ENCODE measurements at regions not wholly inside any gene's neighbourhood (a gene's known extent, or its start where the extent isn't known, plus 50 kb on each side); places are given as distances from the start of the nearest gene placed in this dataset.

GRCh38 chr3:117302428-117302827 is 592.8 kb downstream of the TUSC7 start:
- no peaks in the 10 kb centered on the region for H3K27me3 ChIP-seq (ENCODE audit: low read depth)
- no peaks in the 10 kb centered on the region for H3K4me1 ChIP-seq
- intact Hi-C loops (cut with DNase I): no loop called here
- ATAC-seq: no peak
- H3K36me3 ChIP-seq: no peaks in the 10 kb centered on the region
- TF ChIP-seq, protein P1, sequence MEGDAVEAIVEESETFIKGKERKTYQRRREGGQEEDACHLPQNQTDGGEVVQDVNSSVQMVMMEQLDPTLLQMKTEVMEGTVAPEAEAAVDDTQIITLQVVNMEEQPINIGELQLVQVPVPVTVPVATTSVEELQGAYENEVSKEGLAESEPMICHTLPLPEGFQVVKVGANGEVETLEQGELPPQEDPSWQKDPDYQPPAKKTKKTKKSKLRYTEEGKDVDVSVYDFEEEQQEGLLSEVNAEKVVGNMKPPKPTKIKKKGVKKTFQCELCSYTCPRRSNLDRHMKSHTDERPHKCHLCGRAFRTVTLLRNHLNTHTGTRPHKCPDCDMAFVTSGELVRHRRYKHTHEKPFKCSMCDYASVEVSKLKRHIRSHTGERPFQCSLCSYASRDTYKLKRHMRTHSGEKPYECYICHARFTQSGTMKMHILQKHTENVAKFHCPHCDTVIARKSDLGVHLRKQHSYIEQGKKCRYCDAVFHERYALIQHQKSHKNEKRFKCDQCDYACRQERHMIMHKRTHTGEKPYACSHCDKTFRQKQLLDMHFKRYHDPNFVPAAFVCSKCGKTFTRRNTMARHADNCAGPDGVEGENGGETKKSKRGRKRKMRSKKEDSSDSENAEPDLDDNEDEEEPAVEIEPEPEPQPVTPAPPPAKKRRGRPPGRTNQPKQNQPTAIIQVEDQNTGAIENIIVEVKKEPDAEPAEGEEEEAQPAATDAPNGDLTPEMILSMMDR (IDR thresholded peaks at IDR 0.05): no peak
- no peak for DNase-seq
- no peak overlapping the region for H3K4me3 ChIP-seq
- no peaks in the 10 kb centered on the region for H3K9me3 ChIP-seq
- no peak overlapping the region for H3K27ac ChIP-seq

DNA sequence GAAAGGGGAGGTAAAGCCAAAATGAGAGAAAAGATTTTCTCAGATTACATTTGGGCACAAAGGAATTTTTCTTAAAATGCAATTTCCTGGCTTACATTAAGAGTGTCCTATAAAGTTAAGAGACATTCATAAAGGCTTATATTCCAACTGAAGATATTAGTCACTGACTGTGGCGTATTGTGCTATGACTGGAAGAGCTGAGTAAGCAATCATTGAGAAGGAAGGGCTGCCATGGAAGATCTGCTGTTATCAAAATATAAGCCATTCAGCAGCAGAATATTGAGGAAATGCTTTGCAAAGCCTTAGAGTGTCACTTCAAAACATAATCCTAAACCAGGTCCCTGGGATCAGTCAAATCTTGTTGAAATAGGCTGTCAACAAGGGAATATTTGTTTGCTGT is 593.9 kb downstream of the TUSC7 start:
- intact Hi-C loops (cut with DNase I): no loop called here

GRCh38 chr3:117304681-117305080 is 595.1 kb downstream of the TUSC7 start:
- Histone ChIP-seq H3K4me1 (no peaks in the 10 kb centered on the region), H3K9me3 (no peaks in the 10 kb centered on the region), H3K27ac (no peak overlapping the region), H3K4me3 (no peak overlapping the region), H3K27me3 (ENCODE audit: low read depth) (no peaks in the 10 kb centered on the region), H3K36me3 (no peaks in the 10 kb centered on the region)
- intact Hi-C loops (cut with DNase I): no loop called here
- TF ChIP-seq, protein P1 (IDR thresholded peaks at IDR 0.05): no peak
- DNase-seq: no peak
- ATAC-seq: no peak

More for the DNA sequence above, 593.9 kb downstream of the TUSC7 start:
- no peak for ATAC-seq
- TF ChIP-seq, protein P1 (IDR thresholded peaks at IDR 0.05): no peak
- no peak overlapping the region for H3K27ac ChIP-seq
- DNase-seq: no peak
- H3K36me3 ChIP-seq: no peaks in the 10 kb centered on the region
- no peaks in the 10 kb centered on the region for H3K27me3 ChIP-seq (ENCODE audit: low read depth)
- H3K9me3 ChIP-seq: no peaks in the 10 kb centered on the region
- no peak overlapping the region for H3K4me3 ChIP-seq
- H3K4me1 ChIP-seq: no peaks in the 10 kb centered on the region

DNA sequence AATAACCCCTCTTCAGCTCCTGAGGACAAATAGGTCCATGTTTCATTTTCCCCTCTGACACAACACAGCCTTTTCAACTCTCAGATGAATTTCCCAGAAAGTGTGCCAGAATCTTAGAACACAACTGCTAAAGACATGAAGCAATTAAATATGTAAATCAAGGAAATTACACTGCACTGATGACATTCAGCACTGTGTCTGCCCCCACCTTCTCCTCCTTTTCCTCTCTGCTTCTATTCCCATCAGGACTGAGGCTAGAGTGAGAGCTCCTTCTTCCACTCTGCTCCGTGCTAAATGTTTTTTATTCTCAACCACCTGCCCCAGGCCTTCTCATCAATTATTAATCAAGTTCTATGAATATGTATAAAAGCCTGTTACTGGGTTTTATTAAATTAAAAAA is 596.1 kb downstream of the TUSC7 start:
- no peak overlapping the region for H3K4me3 ChIP-seq
- intact Hi-C loops (cut with DNase I): no loop called here
- DNase-seq (no peak), ATAC-seq (no peak)
- H3K27ac ChIP-seq: no peak overlapping the region
- TF ChIP-seq, protein P1 (IDR thresholded peaks at IDR 0.05): no peak
- no peaks in the 10 kb centered on the region for H3K36me3 ChIP-seq
- H3K9me3 ChIP-seq: no peaks in the 10 kb centered on the region
- H3K27me3 ChIP-seq (ENCODE audit: low read depth): no peaks in the 10 kb centered on the region
- H3K4me1 ChIP-seq: no peaks in the 10 kb centered on the region

DNA sequence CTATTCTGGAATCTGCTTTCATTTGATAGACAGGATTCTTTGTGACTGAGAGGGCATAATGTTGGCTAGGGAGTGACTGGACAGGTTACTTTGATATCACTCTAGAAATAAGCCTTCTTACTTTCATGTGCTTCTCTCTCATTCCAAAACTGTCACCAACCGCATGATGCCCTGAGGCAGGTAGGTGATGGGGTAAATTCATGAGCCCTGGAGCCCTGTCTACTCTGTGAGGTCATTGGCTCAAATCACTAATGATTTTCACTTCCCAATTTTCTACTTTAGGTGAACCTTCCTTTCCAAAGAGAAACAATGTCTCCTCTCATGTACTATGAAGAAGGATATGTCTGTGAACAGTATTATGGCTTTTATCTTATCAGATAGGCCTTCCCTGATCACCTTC is 596.7 kb downstream of the TUSC7 start:
- H3K27me3 ChIP-seq (ENCODE audit: low read depth): no peaks in the 10 kb centered on the region
- H3K4me3 ChIP-seq: no peak overlapping the region
- no peak overlapping the region for H3K27ac ChIP-seq
- ATAC-seq (no peak), DNase-seq (no peak)
- TF ChIP-seq, protein P1 (IDR thresholded peaks at IDR 0.05): no peak
- H3K36me3 ChIP-seq: no peaks in the 10 kb centered on the region
- intact Hi-C loops (cut with DNase I): no loop called here
- no peaks in the 10 kb centered on the region for H3K9me3 ChIP-seq
- H3K4me1 ChIP-seq: no peaks in the 10 kb centered on the region

GRCh38 chr3:117308353-117308752 is 598.8 kb downstream of the TUSC7 start:
- H3K36me3 ChIP-seq: no peaks in the 10 kb centered on the region
- H3K27me3 ChIP-seq (ENCODE audit: low read depth): no peaks in the 10 kb centered on the region
- TF ChIP-seq, protein P1 (IDR thresholded peaks at IDR 0.05): no peak
- H3K4me3 ChIP-seq: no peak overlapping the region
- H3K9me3 ChIP-seq: no peaks in the 10 kb centered on the region
- ATAC-seq (no peak), DNase-seq (no peak)
- H3K27ac ChIP-seq: no peak overlapping the region
- H3K4me1 ChIP-seq: no peaks in the 10 kb centered on the region
- intact Hi-C loops (cut with DNase I): no loop called here

All from lower lobe of right lung (tissue), 2 donors.